ENCODE measurements at regions not wholly inside any gene's neighbourhood (a gene's known extent, or its start where the extent isn't known, plus 50 kb on each side); places are given as distances from the start of the nearest gene placed in this dataset.

DNA sequence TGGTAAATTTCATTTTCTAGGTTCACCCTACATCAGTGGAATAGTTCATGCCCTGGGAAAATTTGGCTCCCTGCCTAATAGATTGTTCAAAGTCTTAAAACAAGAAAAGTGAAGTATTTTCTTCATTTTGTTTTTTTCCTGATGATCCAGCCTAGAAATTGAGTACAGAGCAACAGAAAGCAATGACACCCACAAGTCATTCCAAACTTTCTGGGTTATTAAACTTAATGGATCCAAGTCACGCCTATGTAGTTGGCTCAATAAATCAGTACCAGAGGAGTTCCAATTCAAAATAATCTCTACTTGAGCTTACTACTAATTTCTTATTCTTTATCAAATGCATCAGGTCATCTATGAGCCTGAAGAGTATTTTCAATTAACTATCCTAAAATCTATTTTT lies 937.6 kb upstream of the SLIT2 start:
- DNase-seq (ENCODE audit: low spot score): no peak

DNA sequence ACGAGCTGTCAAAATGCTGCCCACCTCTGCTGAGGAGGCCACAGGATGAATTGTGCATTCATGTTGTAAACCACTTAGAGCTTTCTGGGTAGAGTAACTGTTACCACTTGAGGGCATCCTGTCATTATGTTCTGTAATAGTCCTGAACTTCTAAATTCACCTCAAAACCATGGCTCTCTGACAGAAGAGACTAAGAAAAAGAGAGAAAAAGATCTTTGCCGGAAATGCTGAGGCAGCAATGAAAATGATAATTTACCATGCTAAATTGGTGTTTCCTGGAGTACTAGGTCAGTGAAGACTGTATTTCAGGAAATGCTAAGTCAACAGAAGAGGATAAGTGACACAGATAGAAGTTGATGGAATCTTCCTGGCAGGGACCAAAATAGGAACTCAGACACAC lies 942.3 kb upstream of the SLIT2 start:
- DNase-seq (ENCODE audit: low spot score): no peak

GRCh38 chr4:19304028-19304427 lies 947.7 kb upstream of the SLIT2 start:
- DNase-seq (ENCODE audit: low spot score): no peak

DNA sequence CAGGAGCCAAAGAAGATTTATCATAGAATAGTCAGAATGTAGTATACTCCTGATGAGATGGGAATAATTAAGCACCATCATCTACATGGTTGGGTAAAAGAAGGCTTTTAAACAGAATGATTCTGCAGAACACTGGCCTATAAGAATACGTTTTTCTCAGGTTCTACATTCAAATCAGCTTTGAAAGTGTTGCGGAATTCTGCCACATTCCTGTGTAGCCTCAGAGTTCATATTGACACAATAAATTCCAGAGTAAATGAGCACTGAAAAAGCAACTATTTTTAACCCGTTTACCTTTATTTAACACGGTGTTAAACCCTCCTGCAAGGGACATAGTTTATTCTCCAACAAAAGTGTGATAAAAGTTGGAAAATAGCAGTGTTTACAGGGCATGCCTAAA lies 950.2 kb upstream of the SLIT2 start:
- DNase-seq (ENCODE audit: low spot score): peak; percentile 27

DNA sequence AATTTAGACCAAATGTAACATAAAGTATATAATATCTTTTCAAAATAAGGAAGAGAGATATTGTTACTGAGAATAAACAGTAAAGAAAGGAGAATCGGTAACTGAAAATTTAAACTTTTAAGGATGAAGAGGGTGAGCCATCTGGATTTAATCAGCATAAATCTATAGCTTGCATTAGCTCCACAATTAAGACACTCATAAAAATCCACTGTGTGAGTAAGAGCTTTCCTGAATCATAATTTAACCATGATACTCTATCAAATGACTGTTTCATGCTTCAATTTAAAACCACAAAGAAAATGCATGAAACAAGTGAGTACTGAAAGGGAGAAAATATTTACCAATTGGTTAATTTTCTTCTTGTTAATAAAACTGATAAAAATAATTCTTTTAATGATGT lies 951.5 kb upstream of the SLIT2 start:
- no peak for DNase-seq (ENCODE audit: low spot score)

DNA sequence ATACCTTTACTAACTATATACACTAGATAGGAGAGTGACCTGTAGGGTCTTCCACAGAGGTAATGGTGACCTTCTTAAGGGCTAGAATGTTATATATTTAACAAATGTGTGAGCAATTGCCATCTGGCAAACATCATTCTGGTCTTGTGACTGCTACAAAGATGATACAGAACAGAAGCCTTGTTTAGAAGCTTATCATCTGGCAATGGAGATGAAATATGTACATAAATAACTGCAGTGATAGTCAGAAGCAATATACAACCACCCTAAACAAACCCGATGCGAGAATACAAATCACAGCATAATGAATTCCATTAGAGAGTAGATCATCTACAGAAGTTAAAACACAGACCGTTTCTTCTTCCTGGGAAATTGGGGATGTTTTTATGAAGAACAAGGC lies 952.7 kb upstream of the SLIT2 start:
- no peak for DNase-seq (ENCODE audit: low spot score)

- no peak for DNase-seq (ENCODE audit: low spot score)
Observed at GRCh38 chr4:19293781-19294180, 957.9 kb upstream of the SLIT2 start.

GRCh38 chr4:19293080-19293479 lies 958.6 kb upstream of the SLIT2 start:
- no peak for DNase-seq (ENCODE audit: low spot score)

DNA sequence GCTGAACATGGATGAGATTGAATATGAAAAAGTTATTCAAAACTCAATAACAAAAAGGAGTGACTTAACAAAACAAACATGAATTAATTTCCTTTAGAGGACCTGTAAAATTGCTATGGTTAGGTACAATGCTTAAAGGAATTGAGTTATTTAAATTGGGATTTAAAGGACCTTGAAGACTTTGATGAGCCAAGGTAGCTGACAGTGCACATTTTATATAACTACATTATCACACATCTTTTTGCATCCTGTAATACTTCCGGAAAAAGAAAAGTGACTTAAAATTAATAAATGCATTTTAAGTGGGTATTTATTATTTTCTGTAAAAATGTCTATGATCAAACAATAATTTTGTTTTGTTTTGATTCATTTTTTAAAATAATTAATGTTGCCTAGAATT lies 964.8 kb upstream of the SLIT2 start:
- no peak for DNase-seq (ENCODE audit: low spot score)

- DNase-seq (ENCODE audit: low spot score): no peak
Observed at GRCh38 chr4:19285146-19285545, 966.6 kb upstream of the SLIT2 start.

- no peak for DNase-seq (ENCODE audit: low spot score)
Observed at GRCh38 chr4:19278665-19279064, 973.0 kb upstream of the SLIT2 start.

- DNase-seq (ENCODE audit: low spot score): no peak
Observed at GRCh38 chr4:19266566-19266965, 985.1 kb upstream of the SLIT2 start.

GRCh38 chr4:19262467-19262866 lies 989.2 kb upstream of the SLIT2 start:
- DNase-seq (ENCODE audit: low spot score): no peak

DNA sequence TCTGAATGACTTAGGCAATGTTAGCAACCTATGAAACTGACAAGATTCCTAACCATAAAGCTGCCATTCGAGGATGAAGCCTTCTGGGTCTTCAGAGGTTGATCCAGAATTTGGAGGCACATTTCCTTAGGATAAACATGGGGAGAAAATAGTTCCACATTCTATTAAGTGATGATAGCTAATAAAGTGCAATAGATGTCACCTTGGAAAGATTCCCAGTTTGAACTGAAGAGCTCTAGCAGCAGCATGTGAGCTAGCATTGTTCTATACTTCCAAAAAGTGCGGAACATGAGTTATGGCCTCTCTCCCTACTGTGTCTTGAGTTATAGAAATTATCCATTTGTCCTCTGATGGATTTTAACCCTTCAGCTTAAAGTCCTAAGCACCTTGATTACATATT lies 991.4 kb upstream of the SLIT2 start:
- DNase-seq (ENCODE audit: low spot score): no peak

- no peak for DNase-seq (ENCODE audit: low spot score)
Observed at GRCh38 chr4:19259920-19260319, 991.8 kb upstream of the SLIT2 start.

DNA sequence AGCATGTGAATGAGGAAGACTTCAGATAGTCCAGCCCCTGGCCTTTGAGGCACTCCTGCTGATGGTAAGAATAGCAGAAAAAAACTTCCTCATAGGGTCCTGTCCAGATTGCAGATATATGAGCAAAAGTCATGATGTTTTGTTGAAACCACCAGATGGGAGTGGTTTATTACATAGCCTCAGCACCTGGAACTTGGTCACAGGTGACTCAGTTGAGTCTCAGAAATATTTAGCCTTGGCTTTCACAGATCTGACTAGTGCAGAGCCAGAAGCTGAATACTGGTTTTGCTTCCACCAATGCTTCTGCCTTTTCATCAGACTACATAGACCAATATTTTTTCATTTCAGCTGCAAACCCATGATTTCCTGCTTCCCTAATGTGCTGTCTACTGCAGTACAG lies 994.9 kb upstream of the SLIT2 start:
- DNase-seq (ENCODE audit: low spot score): no peak

DNA sequence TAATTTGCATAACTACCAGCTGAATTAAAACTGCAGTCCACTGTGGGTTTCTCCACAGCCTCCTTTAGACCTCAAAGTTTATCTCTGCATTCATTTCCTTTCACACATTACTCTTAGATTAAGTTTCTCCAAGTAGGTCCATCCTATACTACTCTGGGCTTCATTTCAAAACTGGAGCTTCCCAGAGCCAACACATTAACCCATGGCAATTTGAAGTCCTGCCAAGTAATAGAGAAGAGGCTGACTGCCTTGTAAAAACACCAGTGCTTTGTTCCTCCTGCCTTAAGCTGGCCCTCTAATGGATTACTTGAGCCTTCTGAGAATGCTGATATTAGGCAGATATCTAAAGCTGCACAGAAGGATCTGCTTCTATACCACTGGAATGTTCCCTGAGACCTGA lies 997.2 kb upstream of the SLIT2 start:
- DNase-seq (ENCODE audit: low spot score): no peak

GRCh38 chr4:19248023-19248422 lies 1003.7 kb upstream of the SLIT2 start:
- no peak for DNase-seq (ENCODE audit: low spot score)

DNA sequence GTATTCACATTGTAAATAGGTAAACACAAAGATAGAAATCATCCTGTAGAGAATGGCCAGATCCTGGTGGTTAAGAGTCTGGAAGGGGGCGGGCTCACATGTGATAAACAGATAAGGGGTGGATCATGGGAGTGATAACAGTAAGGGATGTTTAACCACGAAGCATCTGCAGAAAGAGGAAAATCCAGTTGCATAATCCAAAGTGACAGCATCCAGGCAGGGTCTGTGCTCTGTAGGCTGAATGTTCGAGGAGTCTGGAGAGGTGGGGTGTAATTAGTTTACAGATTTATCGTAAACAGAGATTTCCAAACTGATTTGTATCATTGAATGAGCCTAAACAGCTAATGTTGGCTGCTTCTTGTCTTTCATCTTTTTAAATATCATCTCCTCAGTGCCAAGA lies 1009.8 kb upstream of the SLIT2 start:
- no peak for DNase-seq (ENCODE audit: low spot score)

- DNase-seq (ENCODE audit: low spot score): no peak
Observed at GRCh38 chr4:19239565-19239964, 1012.1 kb upstream of the SLIT2 start.

GRCh38 chr4:19236473-19236872 lies 1015.2 kb upstream of the SLIT2 start:
- no peak for DNase-seq (ENCODE audit: low spot score)

GRCh38 chr4:19230906-19231545 lies 1020.7 kb upstream of the SLIT2 start:
- DNase-seq (ENCODE audit: low spot score): no peak

GRCh38 chr4:19227701-19228100 lies 1024.0 kb upstream of the SLIT2 start:
- no peak for DNase-seq (ENCODE audit: low spot score)

- DNase-seq (ENCODE audit: low spot score): no peak
Observed at GRCh38 chr4:19224820-19225219, 1026.9 kb upstream of the SLIT2 start.

- DNase-seq (ENCODE audit: low spot score): no peak
Observed at GRCh38 chr4:19216476-19216875, 1035.2 kb upstream of the SLIT2 start.

All from HuH-7 (cell line).